ENCODE measurements at regions not wholly inside any gene's neighbourhood (a gene's known extent, or its start where the extent isn't known, plus 50 kb on each side); places are given as distances from the start of the nearest gene placed in this dataset.

GRCh38 chr6:147653631-147654030, 145.1 kb downstream of the SAMD5 start (continued):
- TF ChIP-seq CHD7 (IDR thresholded peaks at IDR 0.05; ENCODE audit: insufficient replicate concordance, low read length) = no peak
- TF ChIP-seq GABPA (IDR thresholded peaks at IDR 0.05; ENCODE audit: borderline replicate concordance, insufficient read depth, low read length) = no peak
- TF ChIP-seq SIN3A (conservative IDR thresholded peaks at IDR 0.05 in 1 of 2, IDR thresholded peaks at IDR 0.05 in 1 of 2; ENCODE audit: low read depth in 1 of 2, low read length in 2 of 2) = no peak
- no peak for TF ChIP-seq SP4 (IDR thresholded peaks at IDR 0.05; ENCODE audit: low read length)
- TF ChIP-seq CBX5 (IDR thresholded peaks at IDR 0.05; ENCODE audit: low read depth, low read length) = no peak
- no peak for TF ChIP-seq ZNF274 (IDR thresholded peaks at IDR 0.05; ENCODE audit: borderline replicate concordance, extremely low read depth, low read length)

Data from H1 (cell line).